SK-N-SH treated with all-trans-retinoic acid at 6 μM for 48 hours (cell line): ENCODE measurements at regions not wholly inside any gene's neighbourhood (a gene's known extent, or its start where the extent isn't known, plus 50 kb on each side); places are given as distances from the start of the nearest gene placed in this dataset.

Source experiments
- ATAC-seq: fragments of 200-7000 bp; cut with Tn5 transposase; 3 replicates; pipeline ENCODE4 v1.9.1; 2020; ENCODE audit warnings: mild to moderate bottlenecking, moderate library complexity
- ARNTL ChIP-seq: fragments of 450-650 bp; formaldehyde crosslinking; IDR thresholded peaks from 2 replicates; pipeline ENCODE4 v1.5.0; 2020; ENCODE audit warnings: low read depth, mild to moderate bottlenecking, moderate library complexity, borderline replicate concordance
- BACH2 ChIP-seq: fragments of 250-450 bp; sonication (Bioruptor Pico); IDR thresholded peaks from 2 replicates; pipeline ENCODE4 v1.9.0; 2021; ENCODE audit warnings: mild to moderate bottlenecking, borderline replicate concordance
- CREB5 ChIP-seq: fragments of 250-450 bp; sonication (Bioruptor Pico); IDR thresholded peaks from 2 replicates; pipeline ENCODE4 v1.5.1; 2020; ENCODE audit warnings: low read depth, mild to moderate bottlenecking, moderate library complexity
- CSDC2 ChIP-seq: fragments of 250-450 bp; sonication (Bioruptor Pico); IDR thresholded peaks from 2 replicates; pipeline ENCODE4 v1.5.0; 2020; ENCODE audit warnings: mild to moderate bottlenecking, moderate library complexity
- ESRRG ChIP-seq: fragments of 250-450 bp; sonication (Bioruptor Pico); IDR thresholded peaks from 2 replicates; pipeline ENCODE4 v1.6.1; 2021; ENCODE audit warnings: mild to moderate bottlenecking
- GLIS3 ChIP-seq: fragments of 250-450 bp; sonication (Bioruptor Pico); IDR thresholded peaks from 2 replicates; pipeline ENCODE4 v1.5.0; 2020; ENCODE audit warnings: mild to moderate bottlenecking, moderate library complexity
- ISL1 ChIP-seq: fragments of 250-450 bp; sonication (Bioruptor Pico); IDR thresholded peaks from 2 replicates; pipeline ENCODE4 v2.1.2; 2022; ENCODE audit warnings: mild to moderate bottlenecking, moderate library complexity
- OSR1 ChIP-seq: fragments of 250-450 bp; sonication (Bioruptor Pico); IDR thresholded peaks from 2 replicates; pipeline ENCODE4 v1.8.0; 2022; ENCODE audit warnings: moderate library complexity, mild to moderate bottlenecking, inconsistent platforms
- POU6F1 ChIP-seq: fragments of 250-450 bp; sonication (Bioruptor Pico); IDR thresholded peaks from 2 replicates; pipeline ENCODE4 v1.8.0; 2021; ENCODE audit warnings: low read depth, mild to moderate bottlenecking, moderate library complexity, borderline replicate concordance
- PPARA ChIP-seq: fragments of 250-450 bp; sonication (Bioruptor Pico); IDR thresholded peaks from 2 replicates; pipeline ENCODE4 v1.5.0; 2020; ENCODE audit warnings: mild to moderate bottlenecking, borderline replicate concordance
- RARB ChIP-seq: fragments of 250-450 bp; sonication (Bioruptor Pico); IDR thresholded peaks from 2 replicates; pipeline ENCODE4 v1.8.0; 2021; ENCODE audit warnings: mild to moderate bottlenecking, moderate library complexity
- SNAI2 ChIP-seq: fragments of 250-450 bp; sonication (Bioruptor Pico); IDR thresholded peaks from 2 replicates; pipeline ENCODE4 v1.5.0; 2020; ENCODE audit warnings: mild to moderate bottlenecking, moderate library complexity
- TCF4 ChIP-seq: fragments of 250-450 bp; sonication (Bioruptor Pico); IDR thresholded peaks from 2 replicates; pipeline ENCODE4 v1.8.0; 2021; ENCODE audit warnings: mild to moderate bottlenecking, moderate library complexity, borderline replicate concordance
- TOX ChIP-seq: fragments of 250-450 bp; sonication (Bioruptor Pico); IDR thresholded peaks from 2 replicates; pipeline ENCODE4 v1.8.0; 2021; ENCODE audit warnings: mild to moderate bottlenecking, moderate library complexity, borderline replicate concordance
- ZC3H10 ChIP-seq: fragments of 250-450 bp; sonication (Bioruptor Pico); IDR thresholded peaks from 2 replicates; pipeline ENCODE4 v1.5.1; 2021; ENCODE audit warnings: mild to moderate bottlenecking, moderate library complexity
- ZFP3 ChIP-seq: fragments of 250-450 bp; sonication (Bioruptor Pico); IDR thresholded peaks from 2 replicates; pipeline ENCODE4 v1.5.0; 2020; ENCODE audit warnings: mild to moderate bottlenecking, moderate library complexity
- ZFP30 ChIP-seq: fragments of 450-650 bp; formaldehyde crosslinking; IDR thresholded peaks from 2 replicates; pipeline ENCODE4 v1.5.0; 2022; ENCODE audit warnings: mild to moderate bottlenecking, moderate library complexity
- ZNF565 ChIP-seq: fragments of 450-650 bp; formaldehyde crosslinking; conservative IDR thresholded peaks from 2 replicates; pipeline ENCODE4 v1.5.0; 2020; ENCODE audit warnings: low read depth, mild to moderate bottlenecking, moderate library complexity
- ZNF70 ChIP-seq: fragments of 450-650 bp; formaldehyde crosslinking; IDR thresholded peaks from 2 replicates; pipeline ENCODE4 v1.5.0; 2020; ENCODE audit warnings: mild to moderate bottlenecking, moderate library complexity
- ZNF8 ChIP-seq: fragments of 450-650 bp; formaldehyde crosslinking; IDR thresholded peaks from 2 replicates; pipeline ENCODE4 v1.5.0; 2020; ENCODE audit warnings: mild to moderate bottlenecking, moderate library complexity
- TF ChIP-seq, protein P1 (sequence below): fragments of 250-450 bp; sonication (Bioruptor Pico); IDR thresholded peaks from 2 replicates; pipeline ENCODE4 v1.5.0; 2020; ENCODE audit warnings: mild to moderate bottlenecking, moderate library complexity

DNA sequence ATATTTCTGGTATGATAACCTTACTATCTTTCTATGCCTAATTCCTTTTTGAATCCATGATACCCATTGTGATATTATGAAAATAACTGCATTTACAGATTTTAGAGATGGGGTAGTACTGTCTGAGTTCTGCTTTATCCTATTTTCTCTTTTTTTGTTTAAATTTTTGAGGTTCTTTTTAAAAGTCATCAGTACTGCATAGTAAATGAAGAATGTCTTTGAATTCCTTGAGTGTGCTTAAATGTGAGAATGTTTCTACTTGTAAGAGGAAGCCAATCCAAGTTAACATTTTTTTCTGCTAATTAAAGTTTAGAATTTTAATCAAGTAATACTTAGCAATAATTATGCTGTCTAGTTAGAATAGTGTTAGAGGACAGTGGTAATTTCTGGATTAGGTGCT is 474.6 kb downstream of the PCNX1 start:
- ATAC-seq = no peak
- no peak for TF ChIP-seq TCF4 (CRISPR knock-in tag)
- no peak for TF ChIP-seq ARNTL
- TF ChIP-seq ZFP30 (CRISPR knock-in tag) = no peak
- no peak for TF ChIP-seq TOX (CRISPR knock-in tag)
- TF ChIP-seq ZFP3 (CRISPR knock-in tag) = no peak
- TF ChIP-seq ZNF8 (CRISPR knock-in tag) = no peak
- TF ChIP-seq ESRRG (CRISPR knock-in tag) = no peak
- TF ChIP-seq OSR1 (CRISPR knock-in tag) = no peak
- TF ChIP-seq ZC3H10 (CRISPR knock-in tag) = no peak
- TF ChIP-seq SNAI2 (CRISPR knock-in tag) = no peak
- no peak for TF ChIP-seq GLIS3 (CRISPR knock-in tag)
- TF ChIP-seq CSDC2 (CRISPR knock-in tag) = no peak
- TF ChIP-seq ISL1 (CRISPR knock-in tag) = no peak
- no peak for TF ChIP-seq ZNF565 (CRISPR knock-in tag)
- TF ChIP-seq POU6F1 (CRISPR knock-in tag) = no peak

GRCh38 chr14:71382315-71382714 is 475.1 kb downstream of the PCNX1 start:
- TF ChIP-seq ZFP30 (CRISPR knock-in tag) (no peak), RARB (CRISPR knock-in tag) (no peak), TCF4 (CRISPR knock-in tag) (no peak), BACH2 (CRISPR knock-in tag) (no peak), TOX (CRISPR knock-in tag) (no peak), ISL1 (CRISPR knock-in tag) (no peak), ZNF8 (CRISPR knock-in tag) (no peak), CREB5 (CRISPR knock-in tag) (no peak), SNAI2 (CRISPR knock-in tag) (no peak), ARNTL (no peak), ZFP3 (CRISPR knock-in tag) (no peak), ZC3H10 (CRISPR knock-in tag) (no peak), POU6F1 (CRISPR knock-in tag) (no peak), CSDC2 (CRISPR knock-in tag) (no peak), ESRRG (CRISPR knock-in tag) (no peak), PPARA (no peak), ZNF70 (CRISPR knock-in tag) (no peak)
- TF ChIP-seq, protein P1, sequence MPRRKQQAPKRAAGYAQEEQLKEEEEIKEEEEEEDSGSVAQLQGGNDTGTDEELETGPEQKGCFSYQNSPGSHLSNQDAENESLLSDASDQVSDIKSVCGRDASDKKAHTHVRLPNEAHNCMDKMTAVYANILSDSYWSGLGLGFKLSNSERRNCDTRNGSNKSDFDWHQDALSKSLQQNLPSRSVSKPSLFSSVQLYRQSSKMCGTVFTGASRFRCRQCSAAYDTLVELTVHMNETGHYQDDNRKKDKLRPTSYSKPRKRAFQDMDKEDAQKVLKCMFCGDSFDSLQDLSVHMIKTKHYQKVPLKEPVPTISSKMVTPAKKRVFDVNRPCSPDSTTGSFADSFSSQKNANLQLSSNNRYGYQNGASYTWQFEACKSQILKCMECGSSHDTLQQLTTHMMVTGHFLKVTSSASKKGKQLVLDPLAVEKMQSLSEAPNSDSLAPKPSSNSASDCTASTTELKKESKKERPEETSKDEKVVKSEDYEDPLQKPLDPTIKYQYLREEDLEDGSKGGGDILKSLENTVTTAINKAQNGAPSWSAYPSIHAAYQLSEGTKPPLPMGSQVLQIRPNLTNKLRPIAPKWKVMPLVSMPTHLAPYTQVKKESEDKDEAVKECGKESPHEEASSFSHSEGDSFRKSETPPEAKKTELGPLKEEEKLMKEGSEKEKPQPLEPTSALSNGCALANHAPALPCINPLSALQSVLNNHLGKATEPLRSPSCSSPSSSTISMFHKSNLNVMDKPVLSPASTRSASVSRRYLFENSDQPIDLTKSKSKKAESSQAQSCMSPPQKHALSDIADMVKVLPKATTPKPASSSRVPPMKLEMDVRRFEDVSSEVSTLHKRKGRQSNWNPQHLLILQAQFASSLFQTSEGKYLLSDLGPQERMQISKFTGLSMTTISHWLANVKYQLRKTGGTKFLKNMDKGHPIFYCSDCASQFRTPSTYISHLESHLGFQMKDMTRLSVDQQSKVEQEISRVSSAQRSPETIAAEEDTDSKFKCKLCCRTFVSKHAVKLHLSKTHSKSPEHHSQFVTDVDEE (CRISPR knock-in tag) = no peak
- no peak for ATAC-seq

DNA sequence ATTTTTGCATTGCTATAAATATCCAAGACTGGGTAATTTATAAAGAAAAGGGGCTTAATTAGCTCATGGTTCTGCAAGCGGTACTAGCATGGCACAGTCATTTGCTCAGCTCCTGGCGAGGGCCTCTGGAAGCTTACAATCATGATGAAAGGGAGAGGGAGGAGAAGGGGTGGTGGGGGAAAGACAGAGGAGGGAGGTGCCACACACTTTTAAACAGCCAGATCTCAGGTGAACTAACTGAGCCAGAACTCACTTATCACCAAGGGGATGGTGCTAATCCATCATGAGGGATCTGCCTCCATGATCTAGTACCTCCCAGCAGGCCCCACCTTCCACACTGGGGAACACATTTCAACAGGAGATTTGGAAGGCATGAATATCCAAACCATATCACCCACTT is 476.3 kb downstream of the PCNX1 start:
- no peak for ATAC-seq
- TF ChIP-seq, protein P1 (CRISPR knock-in tag) = no peak
- TF ChIP-seq ZFP3 (CRISPR knock-in tag) (no peak), ZNF565 (CRISPR knock-in tag) (no peak), PPARA (no peak), BACH2 (CRISPR knock-in tag) (no peak), POU6F1 (CRISPR knock-in tag) (no peak), ARNTL (no peak), ZFP30 (CRISPR knock-in tag) (no peak)
